ENCODE measurements at regions not wholly inside any gene's neighbourhood (a gene's known extent, or its start where the extent isn't known, plus 50 kb on each side); places are given as distances from the start of the nearest gene placed in this dataset.

DNA sequence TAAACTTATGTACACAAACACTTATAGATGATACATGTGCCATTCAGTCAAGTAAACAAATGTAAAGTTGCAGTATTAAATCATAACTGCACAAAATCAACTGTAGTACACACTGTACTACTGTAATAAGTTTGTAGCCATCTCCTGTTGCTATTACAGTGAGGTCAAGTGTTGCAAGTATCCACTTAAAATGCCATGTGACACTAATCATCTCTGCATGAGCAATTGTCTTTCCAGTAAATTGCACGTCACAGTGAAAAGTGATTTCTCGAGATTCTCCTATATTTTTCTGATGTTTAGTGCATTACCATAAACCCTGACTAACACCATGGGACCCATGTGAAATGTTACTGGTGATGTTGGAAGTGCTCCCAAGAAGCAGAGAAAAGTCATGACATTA is 293.3 kb upstream of the SP4 start:
- H3K9me3 ChIP-seq (replicated peaks; ENCODE audit: insufficient read depth, low read length), result no peaks in the 10 kb centered on the region
- H3K9me2 ChIP-seq (replicated peaks; ENCODE audit: insufficient read depth, low read length), result no peaks in the 10 kb centered on the region
- no peak for DNase-seq
- no peaks in the 10 kb centered on the region for H3K4me1 ChIP-seq (ENCODE audit: low read length)
- H3F3A ChIP-seq (ENCODE audit: insufficient read depth, low read length), result no peaks in the 10 kb centered on the region
- H2AFZ ChIP-seq (ENCODE audit: low read length), result no peak overlapping the region
- no peak overlapping the region for H3K9ac ChIP-seq (ENCODE audit: low read length)
- H4K20me1 ChIP-seq (ENCODE audit: insufficient read depth, low read length), result no peaks in the 10 kb centered on the region
- H3K27ac ChIP-seq (ENCODE audit: low read length), result no peak overlapping the region
- TF ChIP-seq EZH2phosphoT487 (IDR thresholded peaks at IDR 0.05; ENCODE audit: low read length), result no peak
- TF ChIP-seq CTCF (IDR thresholded peaks at IDR 0.05; ENCODE audit: low read length), result no peak
- no peak for TF ChIP-seq EZH2 (optimal IDR thresholded peaks at IDR 0.05; ENCODE audit: low read depth, low read length)
- no peaks in the 10 kb centered on the region for H3K36me3 ChIP-seq (replicated peaks; ENCODE audit: insufficient read depth, low read length)
- H3K4me2 ChIP-seq (ENCODE audit: low read depth, low read length), result no peak overlapping the region
- no peaks in the 10 kb centered on the region for H3K27me3 ChIP-seq (replicated peaks; ENCODE audit: insufficient read depth, low read length)
- H3K79me2 ChIP-seq (ENCODE audit: low read length), result no peaks in the 10 kb centered on the region
- no peak overlapping the region for H3K4me3 ChIP-seq (ENCODE audit: low read length)

DNA sequence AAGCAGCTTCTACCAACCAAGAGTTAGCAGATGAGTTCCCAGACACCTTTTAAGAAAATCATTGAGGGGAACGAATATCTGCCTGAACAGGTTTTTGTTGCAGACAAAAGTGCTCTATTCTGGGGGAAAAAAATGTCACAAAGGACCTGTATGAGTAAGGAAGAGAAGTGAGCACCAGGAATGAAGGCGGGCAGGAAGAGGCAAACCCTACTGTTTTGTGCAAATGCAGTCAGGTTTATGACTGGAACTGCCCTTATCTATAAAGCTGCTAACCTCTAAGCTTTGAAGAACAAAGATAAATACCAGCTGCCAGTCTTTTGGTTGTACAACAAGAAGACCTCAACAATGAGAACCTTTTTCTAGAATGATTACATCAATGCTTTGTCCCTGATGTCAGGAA is 292.4 kb upstream of the SP4 start:
- Histone ChIP-seq H2AFZ (ENCODE audit: low read length) (no peak overlapping the region), H3K79me2 (ENCODE audit: low read length) (no peaks in the 10 kb centered on the region), H3K9me3 (replicated peaks; ENCODE audit: insufficient read depth, low read length) (no peaks in the 10 kb centered on the region), H3K27me3 (replicated peaks; ENCODE audit: insufficient read depth, low read length) (no peaks in the 10 kb centered on the region), H3K4me1 (ENCODE audit: low read length) (no peaks in the 10 kb centered on the region), H3K9me2 (replicated peaks; ENCODE audit: insufficient read depth, low read length) (no peaks in the 10 kb centered on the region), H3K4me3 (ENCODE audit: low read length) (no peak overlapping the region), H3K9ac (ENCODE audit: low read length) (no peak overlapping the region), H3F3A (ENCODE audit: insufficient read depth, low read length) (no peaks in the 10 kb centered on the region), H3K4me2 (ENCODE audit: low read depth, low read length) (no peak overlapping the region), H4K20me1 (ENCODE audit: insufficient read depth, low read length) (no peaks in the 10 kb centered on the region), H3K36me3 (replicated peaks; ENCODE audit: insufficient read depth, low read length) (no peaks in the 10 kb centered on the region), H3K27ac (ENCODE audit: low read length) (no peak overlapping the region)
- TF ChIP-seq EZH2phosphoT487 (IDR thresholded peaks at IDR 0.05; ENCODE audit: low read length) (no peak), EZH2 (optimal IDR thresholded peaks at IDR 0.05; ENCODE audit: low read depth, low read length) (no peak), CTCF (IDR thresholded peaks at IDR 0.05; ENCODE audit: low read length) (no peak)
- DNase-seq, result no peak

DNA sequence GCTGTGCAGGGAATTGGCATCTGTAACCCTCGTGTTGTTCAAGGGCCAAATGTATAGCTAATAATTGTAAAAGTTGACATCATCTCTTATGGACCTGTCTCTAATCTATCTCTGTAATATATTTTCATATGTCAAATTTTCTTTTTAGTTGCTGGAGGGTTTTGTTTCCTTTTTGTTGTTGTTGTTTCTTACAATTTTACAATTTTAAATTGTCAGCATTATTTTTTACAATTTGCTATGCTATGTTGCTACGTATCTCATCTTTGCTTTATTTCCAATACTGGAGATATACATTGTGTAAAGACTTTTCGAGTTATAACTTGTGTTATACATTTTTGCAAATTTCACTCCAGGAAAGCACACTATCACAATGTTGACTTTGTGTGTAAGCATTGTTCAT is 290.2 kb upstream of the SP4 start:
- H3K9me3 ChIP-seq (replicated peaks; ENCODE audit: insufficient read depth, low read length), result no peaks in the 10 kb centered on the region
- no peaks in the 10 kb centered on the region for H3K79me2 ChIP-seq (ENCODE audit: low read length)
- no peak overlapping the region for H2AFZ ChIP-seq (ENCODE audit: low read length)
- H3F3A ChIP-seq (ENCODE audit: insufficient read depth, low read length), result no peaks in the 10 kb centered on the region
- no peak overlapping the region for H3K4me3 ChIP-seq (ENCODE audit: low read length)
- H4K20me1 ChIP-seq (ENCODE audit: insufficient read depth, low read length), result no peaks in the 10 kb centered on the region
- no peaks in the 10 kb centered on the region for H3K36me3 ChIP-seq (replicated peaks; ENCODE audit: insufficient read depth, low read length)
- H3K4me2 ChIP-seq (ENCODE audit: low read depth, low read length), result no peak overlapping the region
- no peaks in the 10 kb centered on the region for H3K27me3 ChIP-seq (replicated peaks; ENCODE audit: insufficient read depth, low read length)
- no peaks in the 10 kb centered on the region for H3K9me2 ChIP-seq (replicated peaks; ENCODE audit: insufficient read depth, low read length)
- TF ChIP-seq EZH2phosphoT487 (IDR thresholded peaks at IDR 0.05; ENCODE audit: low read length) (no peak), CTCF (IDR thresholded peaks at IDR 0.05; ENCODE audit: low read length) (no peak), EZH2 (optimal IDR thresholded peaks at IDR 0.05; ENCODE audit: low read depth, low read length) (no peak)
- DNase-seq, result no peak
- H3K9ac ChIP-seq (ENCODE audit: low read length), result no peak overlapping the region
- H3K27ac ChIP-seq (ENCODE audit: low read length), result no peak overlapping the region
- H3K4me1 ChIP-seq (ENCODE audit: low read length), result no peaks in the 10 kb centered on the region

Data from MM.1S (cell line).